ENCODE measurements at regions not wholly inside any gene's neighbourhood (a gene's known extent, or its start where the extent isn't known, plus 50 kb on each side); places are given as distances from the start of the nearest gene placed in this dataset.

- H3K9me3 ChIP-seq (ENCODE audit: insufficient read depth in 2 of 2, low read depth in 1 of 2, low read length in 1 of 2), result no peaks in the 10 kb centered on the region
- ChIA-PET CTCF (ENCODE audit: partially characterized antibody) (interaction anchor here (0.8 to 3.1 kb wide), 6 partner anchors 11 to 203 kb away, joined by 3 to 24 read pairs (median 4); no protein-coding TSS in a partner anchor), POLR2A (ENCODE audit: partially characterized antibody) (no interaction called here)
- H3K4ac ChIP-seq (replicated peaks; ENCODE audit: insufficient read length, low read depth, low read length), result no peak overlapping the region
- no peak overlapping the region for H4K91ac ChIP-seq (replicated peaks; ENCODE audit: insufficient read length, low read length)
- H3K79me1 ChIP-seq (ENCODE audit: low read depth, low read length), result no peaks in the 10 kb centered on the region
- H4K5ac ChIP-seq (ENCODE audit: insufficient read length, low read depth, low read length), result no peak overlapping the region
- no peak overlapping the region for H2BK12ac ChIP-seq (ENCODE audit: low read depth, low read length)
- H3K27me3 ChIP-seq (replicated peaks in 1 of 4; ENCODE audit: control insufficient read depth in 3 of 4, extremely low read depth in 1 of 4, insufficient read depth in 3 of 4, low read length in 3 of 4), result no peaks in the 10 kb centered on the region
- H2BK120ac ChIP-seq (replicated peaks; ENCODE audit: low read depth, low read length), result no peak overlapping the region
- 92% methylated on average over 2 of the region's 5 CpGs; no CpG with 5 or more reads in 1 of the 2 experiments for WGBS, 2 experiments (ENCODE audit: extremely low coverage in 1 of 2, insufficient coverage in 1 of 2, insufficient read length in 1 of 2, insufficient replicate concordance in 2 of 2, low coverage in 1 of 2, low lambda C conversion rate in 2 of 2, missing lambda C conversion rate in 1 of 2)
- H4K8ac ChIP-seq (ENCODE audit: extremely low read depth, insufficient read depth, low read length), result no peak overlapping the region; the same call in 1 of the 2 replicates
- H2BK5ac ChIP-seq (ENCODE audit: low read depth, low read length), result no peak overlapping the region
- no peak overlapping the region for H2BK15ac ChIP-seq (ENCODE audit: low read length)
- no peak overlapping the region for H3K56ac ChIP-seq (replicated peaks; ENCODE audit: insufficient read length, low read depth, low read length)
- H3K23me2 ChIP-seq (ENCODE audit: low read depth, low read length), result no peaks in the 10 kb centered on the region
- DNase-seq (ENCODE audit: low read depth in 1 of 2, low spot score in 2 of 2) (no peak), FAIRE-seq (no peak)
- no peak overlapping the region for H3K4me3 ChIP-seq (ENCODE audit: extremely low read depth in 1 of 4, insufficient read depth in 2 of 4, low read depth in 3 of 4, low read length in 4 of 4)
- H3K9ac ChIP-seq (replicated peaks in 1 of 4; ENCODE audit: extremely low read depth in 1 of 4, low read depth in 3 of 4, low read length in 3 of 4), result no peak overlapping the region
- H3K4me2 ChIP-seq (ENCODE audit: insufficient read depth in 1 of 2, low read depth in 2 of 2, low read length in 2 of 2), result no peak overlapping the region
- no peak overlapping the region for H3K23ac ChIP-seq (ENCODE audit: insufficient read length)
- H3K27ac ChIP-seq (ENCODE audit: low read depth, low read length), result no peak overlapping the region
- no peak overlapping the region for H3K18ac ChIP-seq (ENCODE audit: extremely low read depth, low read length)
- no peaks in the 10 kb centered on the region for H3K79me2 ChIP-seq (ENCODE audit: control insufficient read depth in 1 of 2, insufficient read depth in 2 of 2, low read length in 2 of 2)
- no peak overlapping the region for H2BK20ac ChIP-seq (ENCODE audit: low read length)
- H3K36me3 ChIP-seq (ENCODE audit: control insufficient read depth in 2 of 4, insufficient read depth in 4 of 4, low read length in 3 of 4), result no peaks in the 10 kb centered on the region
- H3K4me1 ChIP-seq (replicated peaks in 1 of 4; ENCODE audit: control insufficient read depth in 3 of 4, insufficient read depth in 4 of 4, low read length in 3 of 4), result no peaks in the 10 kb centered on the region
- no peak overlapping the region for H3K14ac ChIP-seq (ENCODE audit: insufficient read length)
- no peak overlapping the region for H2AK5ac ChIP-seq (ENCODE audit: low read depth, low read length)
- no peak overlapping the region for H2AFZ ChIP-seq (ENCODE audit: low read length)
- H4K20me1 ChIP-seq (replicated peaks in 1 of 2; ENCODE audit: control insufficient read depth in 1 of 2, insufficient read depth in 2 of 2, low read length in 2 of 2), result no peaks in the 10 kb centered on the region
- TF ChIP-seq RAD21 (IDR thresholded peaks at IDR 0.05 in 1 of 2, conservative IDR thresholded peaks at IDR 0.05 in 1 of 2; ENCODE audit: low read depth in 2 of 2, low read length in 2 of 2) (peak; percentile 56 to 65), SP2 (IDR thresholded peaks at IDR 0.05; ENCODE audit: low read length) (no peak), CTCF (IDR thresholded peaks at IDR 0.05; ENCODE audit: control extremely low read depth in 1 of 3, insufficient read depth in 1 of 3, low read depth in 1 of 3, low read length in 3 of 3) (peak; percentile 13 to 45 (median 39))
These were observed 82.5 kb downstream of the THNSL2 start for GRCh38 chr2:88252646-88253045.

Data from H1 (cell line).